ENCODE measurements at regions not wholly inside any gene's neighbourhood (a gene's known extent, or its start where the extent isn't known, plus 50 kb on each side); places are given as distances from the start of the nearest gene placed in this dataset.

DNA sequence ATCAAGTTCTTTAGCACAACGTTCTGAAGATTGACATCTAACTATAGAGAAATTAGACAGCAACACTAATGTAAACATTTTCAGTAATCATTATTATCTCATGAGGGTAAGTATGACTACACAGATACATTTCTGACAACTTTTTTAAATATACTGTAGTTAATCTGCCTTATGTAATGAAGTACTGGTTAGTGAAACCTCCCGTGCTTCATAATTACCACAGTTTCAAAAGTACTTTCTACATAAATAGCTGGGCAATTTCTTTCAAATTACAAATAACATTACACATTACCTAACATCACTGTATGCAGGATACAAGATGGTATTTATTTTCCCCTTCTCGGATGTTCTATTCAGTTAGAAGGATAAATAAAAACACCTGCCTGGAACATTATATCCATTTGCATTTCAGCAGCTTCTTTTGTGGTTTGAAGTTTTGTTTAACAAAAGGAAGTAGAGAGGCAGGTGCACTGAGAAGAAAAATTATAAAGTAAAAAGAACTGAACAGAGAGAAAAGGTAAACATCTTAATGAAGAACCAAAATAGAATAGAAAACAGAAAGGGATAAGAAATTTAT is 1241.5 kb upstream of the GBE1 start:
- no peak for DNase-seq
- H3K36me3 ChIP-seq = no peaks in the 10 kb centered on the region
- TF ChIP-seq, protein P1, sequence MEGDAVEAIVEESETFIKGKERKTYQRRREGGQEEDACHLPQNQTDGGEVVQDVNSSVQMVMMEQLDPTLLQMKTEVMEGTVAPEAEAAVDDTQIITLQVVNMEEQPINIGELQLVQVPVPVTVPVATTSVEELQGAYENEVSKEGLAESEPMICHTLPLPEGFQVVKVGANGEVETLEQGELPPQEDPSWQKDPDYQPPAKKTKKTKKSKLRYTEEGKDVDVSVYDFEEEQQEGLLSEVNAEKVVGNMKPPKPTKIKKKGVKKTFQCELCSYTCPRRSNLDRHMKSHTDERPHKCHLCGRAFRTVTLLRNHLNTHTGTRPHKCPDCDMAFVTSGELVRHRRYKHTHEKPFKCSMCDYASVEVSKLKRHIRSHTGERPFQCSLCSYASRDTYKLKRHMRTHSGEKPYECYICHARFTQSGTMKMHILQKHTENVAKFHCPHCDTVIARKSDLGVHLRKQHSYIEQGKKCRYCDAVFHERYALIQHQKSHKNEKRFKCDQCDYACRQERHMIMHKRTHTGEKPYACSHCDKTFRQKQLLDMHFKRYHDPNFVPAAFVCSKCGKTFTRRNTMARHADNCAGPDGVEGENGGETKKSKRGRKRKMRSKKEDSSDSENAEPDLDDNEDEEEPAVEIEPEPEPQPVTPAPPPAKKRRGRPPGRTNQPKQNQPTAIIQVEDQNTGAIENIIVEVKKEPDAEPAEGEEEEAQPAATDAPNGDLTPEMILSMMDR (IDR thresholded peaks at IDR 0.05) = no peak
- TF ChIP-seq POLR2A (IDR thresholded peaks at IDR 0.05) = no peak

DNA sequence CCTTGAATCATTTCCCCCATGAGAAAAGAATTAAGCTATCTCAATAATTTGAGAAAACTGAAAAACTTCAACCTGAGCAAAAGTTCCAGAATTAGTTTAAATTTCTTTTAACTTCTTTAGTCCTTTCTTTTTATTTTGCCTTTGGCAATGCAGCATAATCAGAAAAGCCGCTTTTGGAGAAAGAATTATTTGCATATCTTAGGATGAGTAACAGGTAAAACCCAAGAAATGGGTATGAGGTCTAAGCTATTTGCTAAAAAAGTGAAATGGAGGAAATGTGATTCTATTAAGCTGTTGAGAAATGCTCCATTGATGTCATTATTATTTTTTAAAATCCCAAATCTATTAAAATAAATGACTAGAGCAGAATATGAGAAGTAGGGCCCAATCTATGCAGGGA is 1238.3 kb upstream of the GBE1 start:
- Histone ChIP-seq H3K27ac (no peak overlapping the region), H3K4me1 (no peaks in the 10 kb centered on the region), H3K27me3 (no peaks in the 10 kb centered on the region), H3K4me3 (no peak overlapping the region), H3K9me3 (no peaks in the 10 kb centered on the region), H3K36me3 (no peaks in the 10 kb centered on the region)
- TF ChIP-seq, protein P1 (IDR thresholded peaks at IDR 0.05) = no peak
- no peak for TF ChIP-seq POLR2A (IDR thresholded peaks at IDR 0.05)
- no peak for DNase-seq

More for the DNA sequence above, 1241.5 kb upstream of the GBE1 start:
- Histone ChIP-seq H3K27ac (no peak overlapping the region), H3K27me3 (no peaks in the 10 kb centered on the region), H3K4me1 (no peaks in the 10 kb centered on the region), H3K4me3 (no peak overlapping the region), H3K9me3 (no peaks in the 10 kb centered on the region)

DNA sequence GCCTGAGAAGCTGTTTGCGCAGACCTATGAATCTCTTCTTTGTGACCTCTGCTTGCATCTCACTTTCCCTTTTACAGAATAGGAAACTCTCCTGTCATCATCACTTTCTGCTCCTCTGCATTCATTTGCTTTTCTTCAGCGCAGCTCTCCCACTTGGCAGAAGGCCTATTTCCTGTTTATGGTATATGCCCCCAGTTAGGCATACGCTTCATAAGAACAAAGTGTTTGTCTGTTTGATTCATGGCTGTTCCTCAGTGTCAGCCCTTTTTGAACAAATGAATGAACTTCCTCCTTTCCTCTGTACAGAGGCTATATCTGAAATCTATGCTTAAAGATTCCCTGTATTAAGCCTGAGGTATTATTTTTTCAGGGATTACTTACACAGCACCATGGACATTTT is 1216.9 kb upstream of the GBE1 start:
- Histone ChIP-seq H3K27ac (no peak overlapping the region), H3K9me3 (no peaks in the 10 kb centered on the region), H3K4me1 (no peaks in the 10 kb centered on the region), H3K4me3 (no peak overlapping the region), H3K27me3 (no peaks in the 10 kb centered on the region), H3K36me3 (no peaks in the 10 kb centered on the region)
- DNase-seq = no peak
- TF ChIP-seq, protein P1 (IDR thresholded peaks at IDR 0.05) = no peak
- TF ChIP-seq POLR2A (IDR thresholded peaks at IDR 0.05) = no peak

GRCh38 chr3:82977871-82978270 is 1216.4 kb upstream of the GBE1 start:
- no peak for DNase-seq
- TF ChIP-seq POLR2A (IDR thresholded peaks at IDR 0.05) = no peak
- TF ChIP-seq, protein P1 (IDR thresholded peaks at IDR 0.05) = no peak
- Histone ChIP-seq H3K4me3 (no peak overlapping the region), H3K4me1 (no peaks in the 10 kb centered on the region), H3K36me3 (no peaks in the 10 kb centered on the region), H3K27ac (no peak overlapping the region), H3K27me3 (no peaks in the 10 kb centered on the region), H3K9me3 (no peaks in the 10 kb centered on the region)

DNA sequence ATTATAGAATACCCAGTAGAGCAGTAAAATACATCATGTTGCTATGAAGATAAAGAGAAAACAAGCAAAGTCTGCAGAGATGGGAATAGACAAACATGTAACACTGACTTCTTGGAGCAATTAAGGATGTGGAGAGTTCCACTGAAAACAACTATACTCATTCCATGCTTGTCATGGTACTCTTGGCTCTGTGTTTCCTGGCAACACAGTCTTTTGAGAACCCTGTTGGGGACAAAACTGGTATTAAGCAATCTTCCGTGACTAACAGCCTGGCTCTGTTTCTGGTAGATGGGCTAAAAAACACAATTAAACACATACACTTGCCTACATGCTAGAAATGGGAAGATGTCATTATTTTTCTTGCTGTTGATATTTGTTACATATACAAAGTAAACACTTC is 1212.3 kb upstream of the GBE1 start:
- no peaks in the 10 kb centered on the region for H3K36me3 ChIP-seq
- no peak for DNase-seq
- H3K9me3 ChIP-seq = no peaks in the 10 kb centered on the region
- H3K4me1 ChIP-seq = no peaks in the 10 kb centered on the region
- TF ChIP-seq, protein P1 (IDR thresholded peaks at IDR 0.05) = no peak
- TF ChIP-seq POLR2A (IDR thresholded peaks at IDR 0.05) = no peak
- no peaks in the 10 kb centered on the region for H3K27me3 ChIP-seq
- no peak overlapping the region for H3K4me3 ChIP-seq
- no peak overlapping the region for H3K27ac ChIP-seq

- Histone ChIP-seq H3K36me3 (no peaks in the 10 kb centered on the region), H3K4me3 (no peak overlapping the region)
- TF ChIP-seq, protein P1 (IDR thresholded peaks at IDR 0.05) = no peak
- no peak for TF ChIP-seq POLR2A (IDR thresholded peaks at IDR 0.05)
These were observed 1198.9 kb upstream of the GBE1 start for GRCh38 chr3:82960379-82960778.

More at GRCh38 chr3:82960379-82960778, 1198.9 kb upstream of the GBE1 start:
- no peak overlapping the region for H3K27ac ChIP-seq
- no peaks in the 10 kb centered on the region for H3K4me1 ChIP-seq
- no peaks in the 10 kb centered on the region for H3K27me3 ChIP-seq
- DNase-seq = no peak
- H3K9me3 ChIP-seq = peaks cover 0 to 7% (median 0%) of the 10 kb centered on the region in 4 donors

Data from Peyer's patch (tissue), 4 donors.